ENCODE measurements at regions not wholly inside any gene's neighbourhood (a gene's known extent, or its start where the extent isn't known, plus 50 kb on each side); places are given as distances from the start of the nearest gene placed in this dataset.

- no peak for DNase-seq (ENCODE audit: low read depth in 1 of 2, low spot score in 1 of 2)
- Histone ChIP-seq H3K27me3 (no peaks in the 10 kb centered on the region), H3K27ac (no peak overlapping the region), H3K9me3 (ENCODE audit: low read depth) (no peaks in the 10 kb centered on the region), H3K4me1 (ENCODE audit: low read depth) (peaks cover 19% of the 10 kb centered on the region), H3K4me3 (no peak overlapping the region), H3K36me3 (no peaks in the 10 kb centered on the region)
- no peak for TF ChIP-seq CTCF (IDR thresholded peaks at IDR 0.05; ENCODE audit: low read depth, low read length)
Measured at GRCh38 chr9:91163773-91164471, 197.8 kb downstream of the AUH start.
